ENCODE measurements at regions not wholly inside any gene's neighbourhood (a gene's known extent, or its start where the extent isn't known, plus 50 kb on each side); places are given as distances from the start of the nearest gene placed in this dataset.

DNA sequence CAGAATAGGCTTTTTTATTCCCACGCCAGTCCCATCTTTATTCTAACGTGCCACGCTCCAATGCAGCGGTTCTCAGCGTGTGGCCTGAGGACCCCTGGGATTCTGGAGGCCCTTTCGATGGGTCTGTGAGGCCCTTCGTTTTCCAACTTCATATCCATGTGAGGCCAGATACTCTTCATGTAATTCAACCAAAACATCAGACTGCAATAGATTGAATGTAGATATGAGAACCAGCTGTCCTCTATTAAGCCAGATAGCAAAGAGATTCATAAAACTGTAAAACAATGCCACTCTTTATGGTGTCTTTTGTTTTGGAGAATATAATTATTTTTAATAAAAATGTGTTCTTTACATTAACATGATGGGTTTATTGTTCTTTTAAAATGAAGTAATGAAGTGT is 53.2 kb upstream of the KMT2C start:
- TF ChIP-seq, protein P1, sequence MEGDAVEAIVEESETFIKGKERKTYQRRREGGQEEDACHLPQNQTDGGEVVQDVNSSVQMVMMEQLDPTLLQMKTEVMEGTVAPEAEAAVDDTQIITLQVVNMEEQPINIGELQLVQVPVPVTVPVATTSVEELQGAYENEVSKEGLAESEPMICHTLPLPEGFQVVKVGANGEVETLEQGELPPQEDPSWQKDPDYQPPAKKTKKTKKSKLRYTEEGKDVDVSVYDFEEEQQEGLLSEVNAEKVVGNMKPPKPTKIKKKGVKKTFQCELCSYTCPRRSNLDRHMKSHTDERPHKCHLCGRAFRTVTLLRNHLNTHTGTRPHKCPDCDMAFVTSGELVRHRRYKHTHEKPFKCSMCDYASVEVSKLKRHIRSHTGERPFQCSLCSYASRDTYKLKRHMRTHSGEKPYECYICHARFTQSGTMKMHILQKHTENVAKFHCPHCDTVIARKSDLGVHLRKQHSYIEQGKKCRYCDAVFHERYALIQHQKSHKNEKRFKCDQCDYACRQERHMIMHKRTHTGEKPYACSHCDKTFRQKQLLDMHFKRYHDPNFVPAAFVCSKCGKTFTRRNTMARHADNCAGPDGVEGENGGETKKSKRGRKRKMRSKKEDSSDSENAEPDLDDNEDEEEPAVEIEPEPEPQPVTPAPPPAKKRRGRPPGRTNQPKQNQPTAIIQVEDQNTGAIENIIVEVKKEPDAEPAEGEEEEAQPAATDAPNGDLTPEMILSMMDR (IDR thresholded peaks at IDR 0.05; ENCODE audit: extremely low read depth, insufficient read depth, missing control alignments): no peak
- no peak for DNase-seq (ENCODE audit: low spot score)
- in situ Hi-C loops (cut with MboI; ENCODE audit: low pct_unique_long_range_greater_than_20kb, low sequenced_read_pairs, unreplicated experiment): no loop called here

DNA sequence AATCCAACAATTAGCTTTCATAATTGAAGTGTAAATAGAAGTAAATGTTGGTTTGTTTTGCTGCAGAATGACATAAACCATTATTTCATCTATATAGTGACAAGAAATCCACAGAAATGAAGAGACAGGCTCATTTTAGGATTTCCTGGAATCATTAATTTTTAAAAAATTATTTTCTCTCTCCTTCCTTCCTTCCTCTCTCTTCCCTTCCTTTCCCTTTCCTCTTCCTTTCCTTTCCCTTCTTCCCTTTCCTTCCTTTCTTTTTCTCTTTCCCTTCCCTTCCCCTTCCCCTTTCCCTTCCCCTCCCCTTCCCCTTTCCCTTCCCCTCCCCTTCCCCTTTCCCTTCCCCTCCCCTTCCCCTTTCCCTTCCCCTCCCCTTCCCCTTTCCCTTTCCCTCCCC is 51.2 kb upstream of the KMT2C start:
- TF ChIP-seq, protein P1 (IDR thresholded peaks at IDR 0.05; ENCODE audit: extremely low read depth, insufficient read depth, missing control alignments): no peak
- DNase-seq (ENCODE audit: low spot score): no peak
- in situ Hi-C loops (cut with MboI; ENCODE audit: low pct_unique_long_range_greater_than_20kb, low sequenced_read_pairs, unreplicated experiment): no loop called here

DNA sequence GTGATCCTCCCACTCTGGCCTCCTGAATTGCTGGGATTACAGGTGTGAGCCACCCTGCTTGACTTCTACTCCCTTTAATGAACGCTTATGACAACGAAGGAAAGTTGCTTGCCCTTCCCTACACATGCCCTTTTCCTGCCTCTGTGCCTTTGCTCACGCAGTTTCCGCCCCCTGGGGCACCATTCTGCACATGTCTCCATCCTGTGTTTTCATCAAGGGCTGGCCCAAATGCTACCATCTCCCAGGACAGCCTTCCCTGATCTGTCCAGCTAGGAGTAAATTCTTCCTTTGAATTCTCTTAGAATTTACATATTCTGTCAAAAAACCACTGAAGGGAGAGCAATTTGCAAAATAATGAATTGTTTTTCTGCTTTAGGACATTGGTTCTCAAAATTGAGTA is 50.0 kb upstream of the KMT2C start:
- no peak for DNase-seq (ENCODE audit: low spot score)
- in situ Hi-C loops (cut with MboI; ENCODE audit: low pct_unique_long_range_greater_than_20kb, low sequenced_read_pairs, unreplicated experiment): no loop called here
- TF ChIP-seq, protein P1 (IDR thresholded peaks at IDR 0.05; ENCODE audit: extremely low read depth, insufficient read depth, missing control alignments): no peak
